ENCODE measurements at regions not wholly inside any gene's neighbourhood (a gene's known extent, or its start where the extent isn't known, plus 50 kb on each side); places are given as distances from the start of the nearest gene placed in this dataset.
"Not testable (repeated sequence)": the region's sequence is repeated elsewhere in the genome, so short reads cannot be mapped to it uniquely, and the experiment has no call there.

DNA sequence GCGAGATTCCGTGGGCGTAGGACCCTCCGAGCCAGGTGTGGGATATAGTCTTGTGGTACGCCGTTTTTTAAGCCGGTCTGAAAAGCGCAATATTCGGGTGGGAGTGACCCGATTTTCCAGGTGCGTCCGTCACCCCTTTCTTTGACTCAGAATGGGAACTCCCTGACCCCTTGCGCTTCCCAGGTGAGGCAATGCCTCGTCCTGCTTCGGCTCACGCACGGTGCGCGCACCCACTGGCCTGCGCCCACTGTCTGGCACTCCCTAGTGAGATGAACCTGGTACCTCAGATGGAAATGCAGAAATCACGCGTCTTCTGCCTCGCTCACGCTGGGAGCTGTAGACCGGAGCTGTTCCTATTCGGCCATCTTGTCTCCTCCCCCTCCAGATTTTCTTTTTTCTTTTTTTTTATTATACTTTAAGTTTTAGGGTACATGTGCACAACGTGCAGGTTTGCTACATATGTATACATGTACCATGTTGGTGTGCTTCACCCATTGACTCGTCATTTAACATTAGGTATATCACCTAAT lies 83.0 kb downstream of the SERTM2 start:
- TF ChIP-seq, protein P1, sequence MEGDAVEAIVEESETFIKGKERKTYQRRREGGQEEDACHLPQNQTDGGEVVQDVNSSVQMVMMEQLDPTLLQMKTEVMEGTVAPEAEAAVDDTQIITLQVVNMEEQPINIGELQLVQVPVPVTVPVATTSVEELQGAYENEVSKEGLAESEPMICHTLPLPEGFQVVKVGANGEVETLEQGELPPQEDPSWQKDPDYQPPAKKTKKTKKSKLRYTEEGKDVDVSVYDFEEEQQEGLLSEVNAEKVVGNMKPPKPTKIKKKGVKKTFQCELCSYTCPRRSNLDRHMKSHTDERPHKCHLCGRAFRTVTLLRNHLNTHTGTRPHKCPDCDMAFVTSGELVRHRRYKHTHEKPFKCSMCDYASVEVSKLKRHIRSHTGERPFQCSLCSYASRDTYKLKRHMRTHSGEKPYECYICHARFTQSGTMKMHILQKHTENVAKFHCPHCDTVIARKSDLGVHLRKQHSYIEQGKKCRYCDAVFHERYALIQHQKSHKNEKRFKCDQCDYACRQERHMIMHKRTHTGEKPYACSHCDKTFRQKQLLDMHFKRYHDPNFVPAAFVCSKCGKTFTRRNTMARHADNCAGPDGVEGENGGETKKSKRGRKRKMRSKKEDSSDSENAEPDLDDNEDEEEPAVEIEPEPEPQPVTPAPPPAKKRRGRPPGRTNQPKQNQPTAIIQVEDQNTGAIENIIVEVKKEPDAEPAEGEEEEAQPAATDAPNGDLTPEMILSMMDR (IDR thresholded peaks at IDR 0.05) = not testable (repeated sequence)
- TF ChIP-seq JUND (IDR thresholded peaks at IDR 0.05); EZH2phosphoT487 (IDR thresholded peaks at IDR 0.05; ENCODE audit: borderline replicate concordance, low read depth); POLR2AphosphoS5 (IDR thresholded peaks at IDR 0.05; ENCODE audit: low read depth, low read length); ZBTB33 (IDR thresholded peaks at IDR 0.05; ENCODE audit: borderline replicate concordance, low read depth); RAD21 (IDR thresholded peaks at IDR 0.05; ENCODE audit: low read length); REST (IDR thresholded peaks at IDR 0.05; ENCODE audit: low read depth, low read length); TCF12 (IDR thresholded peaks at IDR 0.05); MXI1 (IDR thresholded peaks at IDR 0.05; ENCODE audit: low read depth, low read length); ELF1 (IDR thresholded peaks at IDR 0.05): not testable (repeated sequence)

Measured in SK-N-SH (cell line).